ENCODE measurements at regions not wholly inside any gene's neighbourhood (a gene's known extent, or its start where the extent isn't known, plus 50 kb on each side); places are given as distances from the start of the nearest gene placed in this dataset.

GRCh38 chr6:101303495-101303894 is 90.0 kb upstream of the GRIK2 start:
- 88 to 89% methylated on average over 2 of the region's 2 CpGs for WGBS, 2 donors
- ATAC-seq (ENCODE audit: insufficient read depth, low FRiP score): no peak
- TF ChIP-seq CTCF (IDR thresholded peaks at IDR 0.05; ENCODE audit: control extremely low read depth, extremely low read depth): no peak

DNA sequence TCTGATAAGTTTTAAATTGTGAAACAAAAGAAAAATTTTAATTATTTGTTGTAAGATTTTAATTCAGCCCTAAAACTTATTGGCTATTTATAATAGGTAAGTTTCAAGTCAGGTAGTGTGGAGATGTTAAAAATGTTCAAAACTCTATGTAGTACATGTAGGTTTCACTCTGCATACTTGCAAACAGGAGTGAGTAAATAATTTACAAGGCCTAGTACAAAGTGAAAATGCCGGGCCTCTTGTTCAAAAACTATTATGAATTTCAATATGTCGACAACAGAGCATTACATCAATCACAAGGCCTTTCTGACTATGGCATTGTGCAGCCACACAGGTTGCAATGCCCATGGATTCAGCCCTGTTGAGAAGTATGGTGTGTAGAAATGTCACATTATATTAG is 80.9 kb upstream of the GRIK2 start:
- Histone ChIP-seq H3K9me3 (ENCODE audit: control insufficient read depth in 4 of 4, insufficient read depth in 3 of 4, low read length in 3 of 4) (peaks cover 0 to 3% (median 1%) of the 10 kb centered on the region in 4 donors), H3K36me3 (ENCODE audit: control insufficient read depth in 4 of 4, insufficient read depth in 4 of 4, low read length in 4 of 4) (no peaks in the 10 kb centered on the region), H3K4me1 (ENCODE audit: control insufficient read depth in 5 of 5, insufficient read depth in 5 of 5, low read length in 5 of 5) (no peaks in the 10 kb centered on the region), H3K9ac (ENCODE audit: insufficient read depth in 1 of 2, low read length in 2 of 2) (no peak overlapping the region), H3K27ac (ENCODE audit: low read depth in 1 of 2, low read length in 1 of 2) (no peak overlapping the region), H3K27me3 (ENCODE audit: control insufficient read depth in 3 of 3, insufficient read depth in 3 of 3, low read length in 2 of 3) (no peaks in the 10 kb centered on the region), H3K4me3 (no peak overlapping the region)
- no peak for TF ChIP-seq CTCF (IDR thresholded peaks at IDR 0.05; ENCODE audit: control extremely low read depth, extremely low read depth)
- 73 to 80% methylated on average over 2 of the region's 2 CpGs for WGBS, 2 donors
- DNase-seq (no peak), ATAC-seq (ENCODE audit: insufficient read depth, low FRiP score) (no peak)

More at GRCh38 chr6:101303495-101303894, 90.0 kb upstream of the GRIK2 start:
- Histone ChIP-seq H3K9ac (ENCODE audit: insufficient read depth in 1 of 2, low read length in 2 of 2) (no peak overlapping the region), H3K27me3 (ENCODE audit: control insufficient read depth in 3 of 3, insufficient read depth in 3 of 3, low read length in 2 of 3) (no peaks in the 10 kb centered on the region), H3K36me3 (ENCODE audit: control insufficient read depth in 4 of 4, insufficient read depth in 4 of 4, low read length in 4 of 4) (no peaks in the 10 kb centered on the region), H3K9me3 (ENCODE audit: control insufficient read depth in 4 of 4, insufficient read depth in 3 of 4, low read length in 3 of 4) (peaks cover 0 to 6% (median 0%) of the 10 kb centered on the region in 4 donors), H3K4me1 (ENCODE audit: control insufficient read depth in 5 of 5, insufficient read depth in 5 of 5, low read length in 5 of 5) (no peaks in the 10 kb centered on the region), H3K4me3 (no peak overlapping the region), H3K27ac (ENCODE audit: low read depth in 1 of 2, low read length in 1 of 2) (no peak overlapping the region)
- no peak for DNase-seq

- Histone ChIP-seq H3K27ac (ENCODE audit: low read depth in 1 of 2, low read length in 1 of 2) (no peak overlapping the region), H3K4me1 (ENCODE audit: control insufficient read depth in 5 of 5, insufficient read depth in 5 of 5, low read length in 5 of 5) (no peaks in the 10 kb centered on the region), H3K36me3 (ENCODE audit: control insufficient read depth in 4 of 4, insufficient read depth in 4 of 4, low read length in 4 of 4) (no peaks in the 10 kb centered on the region), H3K9me3 (ENCODE audit: control insufficient read depth in 4 of 4, insufficient read depth in 3 of 4, low read length in 3 of 4) (no peaks in the 10 kb centered on the region), H3K4me3 (no peak overlapping the region), H3K27me3 (ENCODE audit: control insufficient read depth in 3 of 3, insufficient read depth in 3 of 3, low read length in 2 of 3) (no peaks in the 10 kb centered on the region), H3K9ac (ENCODE audit: insufficient read depth in 1 of 2, low read length in 2 of 2) (no peak overlapping the region)
- ATAC-seq (ENCODE audit: insufficient read depth, low FRiP score) (no peak), DNase-seq (no peak)
- no peak for TF ChIP-seq CTCF (IDR thresholded peaks at IDR 0.05; ENCODE audit: control extremely low read depth, extremely low read depth)
- WGBS, 2 donors: 85 to 88% methylated on average over 2 of the region's 2 CpGs
Measured at GRCh38 chr6:101322921-101323320, 70.6 kb upstream of the GRIK2 start.

DNA sequence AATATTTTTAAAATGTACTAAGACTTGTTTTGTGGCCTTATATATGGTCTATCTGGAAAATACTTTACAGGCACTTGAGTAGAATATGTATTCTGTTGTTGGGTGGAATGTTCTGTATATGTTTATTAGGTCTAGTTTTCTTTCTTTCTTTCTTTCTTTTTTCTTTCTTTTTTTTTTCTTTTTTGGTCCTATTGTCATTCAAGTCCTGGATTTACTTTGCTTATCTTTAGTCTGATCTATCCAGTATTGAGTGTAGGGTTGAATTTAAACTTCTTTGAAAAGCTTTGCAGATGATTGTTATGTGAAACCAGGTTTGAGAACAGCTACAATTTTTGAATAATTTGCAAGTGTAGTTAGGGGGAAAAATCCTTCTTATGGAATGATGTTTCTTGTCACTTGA is 67.1 kb upstream of the GRIK2 start:
- Histone ChIP-seq H3K36me3 (ENCODE audit: control insufficient read depth in 4 of 4, insufficient read depth in 4 of 4, low read length in 4 of 4) (no peaks in the 10 kb centered on the region), H3K9ac (ENCODE audit: insufficient read depth in 1 of 2, low read length in 2 of 2) (no peak overlapping the region), H3K9me3 (ENCODE audit: control insufficient read depth in 4 of 4, insufficient read depth in 3 of 4, low read length in 3 of 4) (no peaks in the 10 kb centered on the region), H3K4me1 (ENCODE audit: control insufficient read depth in 5 of 5, insufficient read depth in 5 of 5, low read length in 5 of 5) (no peaks in the 10 kb centered on the region), H3K27ac (ENCODE audit: low read depth in 1 of 2, low read length in 1 of 2) (no peak overlapping the region), H3K4me3 (no peak overlapping the region), H3K27me3 (ENCODE audit: control insufficient read depth in 3 of 3, insufficient read depth in 3 of 3, low read length in 2 of 3) (no peaks in the 10 kb centered on the region)
- no peak for TF ChIP-seq CTCF (IDR thresholded peaks at IDR 0.05; ENCODE audit: control extremely low read depth, extremely low read depth)
- no peak for ATAC-seq (ENCODE audit: insufficient read depth, low FRiP score)
- no peak for DNase-seq
